Panc1 (cell line): ENCODE measurements at regions not wholly inside any gene's neighbourhood (a gene's known extent, or its start where the extent isn't known, plus 50 kb on each side); places are given as distances from the start of the nearest gene placed in this dataset.

ENCODE experiments used
- POLR2AphosphoS5 ChIP-seq: IDR thresholded peaks from 2 replicates; pipeline ENCODE4 v1.6.1; 2012; ENCODE audit warnings: mild to moderate bottlenecking, low read depth, low read length, moderate library complexity
- SIN3A ChIP-seq: IDR thresholded peaks from 2 replicates; pipeline ENCODE4 v1.6.1; 2012; ENCODE audit warnings: low read depth, mild to moderate bottlenecking, low read length, moderate library complexity, borderline replicate concordance; ENCODE audit not compliant: insufficient read depth
- TF ChIP-seq, protein P1 (sequence below): fragments of 450-650 bp; IDR thresholded peaks from 2 replicates; pipeline ENCODE4 v1.5.1; 2017; ENCODE audit warnings: mild to moderate bottlenecking
- TF ChIP-seq, protein P2 (sequence below), 2 experiments: IDR thresholded peaks; 2 replicates each; pipeline ENCODE4 v1.6.1; 2011 to 2012; ENCODE audit warnings: low read depth in 2 of 2, control low read depth in 1 of 2, low read length in 1 of 2, mild to moderate bottlenecking in 1 of 2, moderate library complexity in 1 of 2; ENCODE audit not compliant: insufficient read depth in 1 of 2

DNA sequence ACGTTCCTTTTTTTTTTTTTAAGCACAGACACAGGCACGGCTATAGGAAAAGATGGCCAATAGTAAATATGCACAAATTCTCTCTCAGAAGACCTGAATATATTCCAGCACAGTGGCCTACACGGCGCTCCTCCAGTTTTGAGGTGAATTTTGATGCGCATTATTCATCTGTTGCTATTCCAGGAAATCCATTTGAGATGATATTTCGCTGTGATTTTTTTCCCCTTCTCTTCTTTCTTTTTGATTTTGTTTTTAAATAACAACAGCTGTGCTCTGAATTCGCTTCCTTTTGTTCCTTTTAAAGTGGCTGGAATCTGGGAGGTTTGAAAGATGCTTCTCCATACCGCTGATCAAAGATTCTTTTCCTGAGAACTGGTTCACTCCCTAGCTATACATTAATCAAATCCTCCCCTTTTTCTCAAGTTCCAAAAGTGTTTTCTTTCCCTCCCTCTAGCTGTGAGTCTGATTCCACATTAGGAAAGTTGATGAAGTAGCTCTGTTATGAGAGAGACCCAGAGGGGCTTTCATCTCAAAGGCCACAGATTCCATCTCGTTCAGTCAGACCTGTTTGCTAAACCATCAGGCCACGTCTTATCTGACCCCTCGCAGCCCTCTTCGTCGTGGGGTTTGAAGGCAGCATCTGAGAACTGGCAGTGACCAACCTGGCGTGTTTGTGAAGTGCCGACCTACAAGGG is 602.7 kb upstream of the NRP1 start:
- TF ChIP-seq, protein P1, sequence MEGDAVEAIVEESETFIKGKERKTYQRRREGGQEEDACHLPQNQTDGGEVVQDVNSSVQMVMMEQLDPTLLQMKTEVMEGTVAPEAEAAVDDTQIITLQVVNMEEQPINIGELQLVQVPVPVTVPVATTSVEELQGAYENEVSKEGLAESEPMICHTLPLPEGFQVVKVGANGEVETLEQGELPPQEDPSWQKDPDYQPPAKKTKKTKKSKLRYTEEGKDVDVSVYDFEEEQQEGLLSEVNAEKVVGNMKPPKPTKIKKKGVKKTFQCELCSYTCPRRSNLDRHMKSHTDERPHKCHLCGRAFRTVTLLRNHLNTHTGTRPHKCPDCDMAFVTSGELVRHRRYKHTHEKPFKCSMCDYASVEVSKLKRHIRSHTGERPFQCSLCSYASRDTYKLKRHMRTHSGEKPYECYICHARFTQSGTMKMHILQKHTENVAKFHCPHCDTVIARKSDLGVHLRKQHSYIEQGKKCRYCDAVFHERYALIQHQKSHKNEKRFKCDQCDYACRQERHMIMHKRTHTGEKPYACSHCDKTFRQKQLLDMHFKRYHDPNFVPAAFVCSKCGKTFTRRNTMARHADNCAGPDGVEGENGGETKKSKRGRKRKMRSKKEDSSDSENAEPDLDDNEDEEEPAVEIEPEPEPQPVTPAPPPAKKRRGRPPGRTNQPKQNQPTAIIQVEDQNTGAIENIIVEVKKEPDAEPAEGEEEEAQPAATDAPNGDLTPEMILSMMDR: no peak
- TF ChIP-seq SIN3A (no peak), POLR2AphosphoS5 (no peak)
- TF ChIP-seq, protein P2, sequence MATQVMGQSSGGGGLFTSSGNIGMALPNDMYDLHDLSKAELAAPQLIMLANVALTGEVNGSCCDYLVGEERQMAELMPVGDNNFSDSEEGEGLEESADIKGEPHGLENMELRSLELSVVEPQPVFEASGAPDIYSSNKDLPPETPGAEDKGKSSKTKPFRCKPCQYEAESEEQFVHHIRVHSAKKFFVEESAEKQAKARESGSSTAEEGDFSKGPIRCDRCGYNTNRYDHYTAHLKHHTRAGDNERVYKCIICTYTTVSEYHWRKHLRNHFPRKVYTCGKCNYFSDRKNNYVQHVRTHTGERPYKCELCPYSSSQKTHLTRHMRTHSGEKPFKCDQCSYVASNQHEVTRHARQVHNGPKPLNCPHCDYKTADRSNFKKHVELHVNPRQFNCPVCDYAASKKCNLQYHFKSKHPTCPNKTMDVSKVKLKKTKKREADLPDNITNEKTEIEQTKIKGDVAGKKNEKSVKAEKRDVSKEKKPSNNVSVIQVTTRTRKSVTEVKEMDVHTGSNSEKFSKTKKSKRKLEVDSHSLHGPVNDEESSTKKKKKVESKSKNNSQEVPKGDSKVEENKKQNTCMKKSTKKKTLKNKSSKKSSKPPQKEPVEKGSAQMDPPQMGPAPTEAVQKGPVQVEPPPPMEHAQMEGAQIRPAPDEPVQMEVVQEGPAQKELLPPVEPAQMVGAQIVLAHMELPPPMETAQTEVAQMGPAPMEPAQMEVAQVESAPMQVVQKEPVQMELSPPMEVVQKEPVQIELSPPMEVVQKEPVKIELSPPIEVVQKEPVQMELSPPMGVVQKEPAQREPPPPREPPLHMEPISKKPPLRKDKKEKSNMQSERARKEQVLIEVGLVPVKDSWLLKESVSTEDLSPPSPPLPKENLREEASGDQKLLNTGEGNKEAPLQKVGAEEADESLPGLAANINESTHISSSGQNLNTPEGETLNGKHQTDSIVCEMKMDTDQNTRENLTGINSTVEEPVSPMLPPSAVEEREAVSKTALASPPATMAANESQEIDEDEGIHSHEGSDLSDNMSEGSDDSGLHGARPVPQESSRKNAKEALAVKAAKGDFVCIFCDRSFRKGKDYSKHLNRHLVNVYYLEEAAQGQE (IDR thresholded peaks at IDR 0.05; ENCODE audit: insufficient read depth in 1 of 2, low read depth in 2 of 2, low read length in 1 of 2): no peak
